Lower leg skin (tissue), 4 donors: ENCODE measurements at regions not wholly inside any gene's neighbourhood (a gene's known extent, or its start where the extent isn't known, plus 50 kb on each side); places are given as distances from the start of the nearest gene placed in this dataset.
A peak's percentile ranks its signal among the peaks of the same experiment; 100 is the strongest.

Experiments
- DNase-seq, 2 donors: peaks; one replicate each; pipeline ENCODE4 v3.0.0-alpha.2; 2019; ENCODE audit warnings: low spot score in 2 of 2
- H3K4me3 ChIP-seq: fragments of 200-600 bp; sonication (generic); 2 replicates; pipeline ENCODE4 v1.5.1; 2017; ENCODE audit warnings: mild to moderate bottlenecking, low read depth; ENCODE audit not compliant: poor library complexity, severe bottlenecking
- POLR2A ChIP-seq, 2 donors: fragments of 450-650 bp; IDR thresholded peaks; one replicate each; pipeline ENCODE4 v1.6.1; 2016 to 2017; ENCODE audit warnings: antibody characterized with exemption in 2 of 2, mild to moderate bottlenecking in 1 of 2, moderate library complexity in 1 of 2
- WGBS, 2 donors: methylation state at CpG; one replicate each; pipeline ENCODE4 v1.1.5; 2018; 5-methylcytosine and 5-hydroxymethylcytosine counted together
- intact Hi-C: fragments of 100-400 bp; cut with DNase I; formaldehyde crosslinking; loops from one replicate; pipeline ENCODE4 v1.15.0; 2023; ENCODE audit warnings: low total_unique reads
- TF ChIP-seq, protein P1 (sequence below), 3 donors: fragments of 450-650 bp; IDR thresholded peaks; one replicate each; pipeline ENCODE4 v1.5.1; 2016; ENCODE audit warnings: antibody characterized with exemption in 3 of 3, mild to moderate bottlenecking in 3 of 3, moderate library complexity in 2 of 3

DNA sequence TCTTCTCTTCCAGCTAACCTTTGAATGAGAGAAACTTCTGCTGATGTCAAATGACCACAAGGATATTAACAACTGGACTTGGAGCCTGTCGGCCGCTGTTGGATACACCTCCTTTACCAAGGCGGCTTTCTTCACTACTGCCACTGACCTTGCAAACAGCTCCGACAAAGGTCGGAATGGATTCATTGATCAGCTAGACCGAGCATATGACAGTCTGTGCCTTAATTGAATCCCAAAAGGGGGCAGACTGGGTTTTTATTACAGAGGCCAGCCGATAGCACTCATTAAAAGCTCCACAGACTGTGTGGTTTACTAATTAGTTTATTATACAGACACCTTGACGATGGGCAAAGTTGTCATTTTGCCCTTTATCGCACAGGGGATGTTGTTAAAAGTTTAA is 394.5 kb downstream of the RERGL start:
- DNase-seq, result no peak
- no peak for TF ChIP-seq POLR2A (IDR thresholded peaks at IDR 0.05)
- TF ChIP-seq, protein P1, sequence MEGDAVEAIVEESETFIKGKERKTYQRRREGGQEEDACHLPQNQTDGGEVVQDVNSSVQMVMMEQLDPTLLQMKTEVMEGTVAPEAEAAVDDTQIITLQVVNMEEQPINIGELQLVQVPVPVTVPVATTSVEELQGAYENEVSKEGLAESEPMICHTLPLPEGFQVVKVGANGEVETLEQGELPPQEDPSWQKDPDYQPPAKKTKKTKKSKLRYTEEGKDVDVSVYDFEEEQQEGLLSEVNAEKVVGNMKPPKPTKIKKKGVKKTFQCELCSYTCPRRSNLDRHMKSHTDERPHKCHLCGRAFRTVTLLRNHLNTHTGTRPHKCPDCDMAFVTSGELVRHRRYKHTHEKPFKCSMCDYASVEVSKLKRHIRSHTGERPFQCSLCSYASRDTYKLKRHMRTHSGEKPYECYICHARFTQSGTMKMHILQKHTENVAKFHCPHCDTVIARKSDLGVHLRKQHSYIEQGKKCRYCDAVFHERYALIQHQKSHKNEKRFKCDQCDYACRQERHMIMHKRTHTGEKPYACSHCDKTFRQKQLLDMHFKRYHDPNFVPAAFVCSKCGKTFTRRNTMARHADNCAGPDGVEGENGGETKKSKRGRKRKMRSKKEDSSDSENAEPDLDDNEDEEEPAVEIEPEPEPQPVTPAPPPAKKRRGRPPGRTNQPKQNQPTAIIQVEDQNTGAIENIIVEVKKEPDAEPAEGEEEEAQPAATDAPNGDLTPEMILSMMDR (IDR thresholded peaks at IDR 0.05), result no peak
- WGBS, 2 donors, result 67 to 73% methylated on average over 9 of the region's 9 CpGs
- no peak overlapping the region for H3K4me3 ChIP-seq
- intact Hi-C loops, result no loop called here

DNA sequence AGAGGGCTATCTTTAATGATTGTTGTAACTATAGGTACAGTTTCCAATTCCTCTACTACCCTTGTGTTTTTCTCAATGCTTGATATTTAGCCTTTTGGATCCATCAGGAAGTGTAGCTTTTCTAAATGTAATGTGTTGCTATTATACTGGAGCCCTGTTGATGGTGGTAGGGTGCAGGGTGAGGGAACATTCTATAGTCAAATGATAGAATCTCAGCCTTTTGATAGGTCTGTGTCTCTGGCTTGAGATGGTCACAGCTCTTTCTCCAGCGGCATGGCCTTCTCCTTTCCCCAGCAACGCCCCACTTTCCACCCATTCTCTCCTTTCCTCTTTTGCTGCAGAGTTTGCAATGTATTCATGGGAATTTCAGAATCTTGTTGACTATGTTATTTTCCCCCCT is 398.6 kb downstream of the RERGL start:
- 87% methylated on average over 2 of the region's 2 CpGs for WGBS, 2 donors
- TF ChIP-seq, protein P1 (IDR thresholded peaks at IDR 0.05), result no peak
- TF ChIP-seq POLR2A (IDR thresholded peaks at IDR 0.05), result no peak
- DNase-seq, result no peak
- intact Hi-C loops, result no loop called here
- no peak overlapping the region for H3K4me3 ChIP-seq

DNA sequence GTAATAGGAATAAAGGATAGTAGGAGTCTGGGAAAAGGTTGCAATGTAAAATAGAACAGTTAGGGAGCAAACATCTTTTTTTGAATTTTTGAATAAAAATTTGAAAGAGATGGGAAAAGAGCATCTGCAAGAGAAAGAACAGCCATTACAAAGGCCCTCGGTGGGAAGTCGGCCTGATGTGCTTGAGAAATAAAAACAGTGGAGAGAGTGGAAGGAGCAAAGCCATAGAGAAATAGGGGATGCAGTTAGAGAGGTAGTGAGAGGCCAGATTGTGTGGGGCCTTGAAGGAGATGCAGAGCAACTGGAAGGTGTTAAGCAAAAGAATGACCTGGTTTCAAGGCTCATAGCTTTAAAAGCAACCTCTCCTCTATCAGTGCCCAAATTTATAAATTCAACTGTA is 409.8 kb downstream of the RERGL start:
- 35 to 38% methylated on average over 2 of the region's 2 CpGs for WGBS, 2 donors
- no peak for DNase-seq
- no peak for TF ChIP-seq POLR2A (IDR thresholded peaks at IDR 0.05)
- TF ChIP-seq, protein P1 (IDR thresholded peaks at IDR 0.05), result no peak
- no peak overlapping the region for H3K4me3 ChIP-seq
- intact Hi-C loops, result no loop called here

DNA sequence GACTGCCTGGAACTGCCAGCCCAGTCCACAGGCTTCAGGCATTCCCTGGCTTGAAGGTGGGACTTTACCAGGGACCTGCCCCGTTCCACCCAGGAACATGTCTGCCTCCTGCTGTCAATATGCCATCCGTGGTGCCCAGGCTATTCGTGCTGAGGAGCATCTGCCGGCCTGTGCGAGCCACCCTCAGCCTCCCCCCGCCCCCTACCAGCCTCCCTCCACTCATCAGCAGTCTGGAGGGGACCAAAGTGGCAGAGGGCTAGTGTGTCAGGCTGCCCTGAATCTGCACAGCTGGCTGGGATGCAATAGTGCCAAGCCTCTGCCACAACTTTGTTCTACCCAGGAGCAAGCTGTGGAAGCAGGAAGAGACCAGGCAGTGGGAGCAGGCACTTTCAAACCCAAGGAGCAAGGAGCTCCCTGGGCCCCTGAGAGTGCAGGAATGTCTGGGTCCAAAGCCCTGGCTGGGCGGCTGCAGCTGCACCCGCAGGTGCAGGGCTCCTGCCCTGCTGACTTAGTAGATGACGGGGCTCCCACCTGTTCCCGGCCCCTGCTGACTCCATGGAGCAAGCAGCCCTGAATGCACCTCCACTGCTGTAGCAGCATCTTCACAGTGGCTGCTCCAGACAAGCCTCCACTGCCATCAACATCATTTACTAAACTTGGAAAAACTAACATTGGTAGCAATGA is 423.2 kb downstream of the RERGL start:
- no peak overlapping the region for H3K4me3 ChIP-seq
- WGBS, 2 donors, result 79 to 87% methylated on average over 9 to 10 of the region's 10 CpGs
- TF ChIP-seq, protein P1 (IDR thresholded peaks at IDR 0.05), result no peak
- no peak for TF ChIP-seq POLR2A (IDR thresholded peaks at IDR 0.05)
- intact Hi-C loops, result no loop called here
- peak in 1 of 2 donors; percentile 76 for DNase-seq

DNA sequence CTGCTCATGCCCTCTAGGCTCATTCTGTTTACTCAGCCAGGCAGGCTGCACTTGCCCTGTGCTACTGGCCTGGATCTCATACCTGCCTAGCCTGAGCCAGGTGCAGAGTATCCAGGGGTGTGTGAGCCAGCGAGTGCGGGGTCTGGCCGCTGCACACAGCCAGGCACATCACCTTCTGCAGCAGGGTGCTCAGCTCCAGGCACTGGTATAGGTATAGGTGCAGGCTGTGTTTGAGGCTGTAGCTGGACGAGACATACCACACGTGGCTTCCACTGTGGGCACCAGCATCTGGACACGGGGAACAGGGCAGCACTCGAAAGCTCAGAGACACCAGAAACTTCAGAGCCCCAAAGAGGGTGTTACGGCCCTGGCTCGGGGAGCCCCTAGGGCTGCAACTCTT is 424.2 kb downstream of the RERGL start:
- TF ChIP-seq POLR2A (IDR thresholded peaks at IDR 0.05), result no peak
- TF ChIP-seq, protein P1 (IDR thresholded peaks at IDR 0.05), result no peak

DNA sequence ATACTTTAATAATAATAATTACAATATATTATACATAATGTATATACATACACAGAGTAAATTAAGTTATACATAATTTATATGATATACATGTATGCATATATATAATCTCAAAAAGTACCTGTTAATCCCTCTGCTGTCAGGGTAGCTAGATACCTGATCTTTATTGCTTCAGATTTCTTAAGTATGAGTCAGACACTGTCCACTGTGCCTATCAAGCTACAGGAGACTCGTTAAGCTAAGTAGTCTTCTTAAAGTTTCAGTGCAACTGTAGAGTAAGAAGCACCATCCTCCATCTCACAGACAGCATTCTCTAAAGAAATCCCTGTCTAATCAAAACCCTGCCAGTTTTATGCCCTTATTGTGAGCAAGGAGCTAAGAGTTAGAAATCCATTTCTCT is 428.7 kb downstream of the RERGL start:
- no peak for DNase-seq
- no peak overlapping the region for H3K4me3 ChIP-seq
- intact Hi-C loops, result no loop called here
- WGBS, 2 donors, result 54 to 56% methylated on average over 1 of the region's 1 CpG
- TF ChIP-seq POLR2A (IDR thresholded peaks at IDR 0.05), result no peak
- TF ChIP-seq, protein P1 (IDR thresholded peaks at IDR 0.05), result no peak

More for the DNA sequence above, 424.2 kb downstream of the RERGL start:
- DNase-seq, result peak in 1 of 2 donors; percentile 67
- H3K4me3 ChIP-seq, result no peak overlapping the region
- intact Hi-C loops, result no loop called here
- WGBS, 2 donors, result 79 to 85% methylated on average over 8 to 9 of the region's 9 CpGs
